Fibroblast of pulmonary artery (primary cell): ENCODE measurements at regions not wholly inside any gene's neighbourhood (a gene's known extent, or its start where the extent isn't known, plus 50 kb on each side); places are given as distances from the start of the nearest gene placed in this dataset.
A peak's percentile ranks its signal among the peaks of the same experiment; 100 is the strongest.

Experiments used
- DNase-seq: peaks from one replicate; pipeline ENCODE4 v3.0.0-alpha.2; 2010; ENCODE audit warnings: low read depth
- H3K4me3 ChIP-seq: replicated peaks from 2 replicates; pipeline ENCODE4 v1.5.1; 2011; ENCODE audit warnings: low read depth, mild to moderate bottlenecking, control low read depth, low read length, moderate library complexity
- CTCF ChIP-seq: IDR thresholded peaks from 2 replicates; pipeline ENCODE4 v1.5.1; 2011; ENCODE audit warnings: mild to moderate bottlenecking, control low read depth, low read length, inconsistent platforms; ENCODE audit errors: missing control alignments

- H3K4me3 ChIP-seq = no peak overlapping the region
- no peak for TF ChIP-seq CTCF
- DNase-seq = no peak
Measured at GRCh38 chr4:126216611-126217010, 901.9 kb downstream of the FAT4 start.

- no peak for DNase-seq
- TF ChIP-seq CTCF = no peak
- no peak overlapping the region for H3K4me3 ChIP-seq
Measured at GRCh38 chr4:126221282-126221681, 906.5 kb downstream of the FAT4 start.

GRCh38 chr4:126221717-126222340, 907.1 kb downstream of the FAT4 start:
- DNase-seq = no peak
- no peak for TF ChIP-seq CTCF
- H3K4me3 ChIP-seq = no peak overlapping the region

- peak; percentile 45 for DNase-seq
- H3K4me3 ChIP-seq = no peak overlapping the region
- peak; percentile 81 for TF ChIP-seq CTCF
Measured at GRCh38 chr4:126223784-126224407, 909.1 kb downstream of the FAT4 start.

GRCh38 chr4:126227428-126227827, 912.7 kb downstream of the FAT4 start:
- no peak for TF ChIP-seq CTCF
- no peak overlapping the region for H3K4me3 ChIP-seq
- DNase-seq = no peak

- no peak overlapping the region for H3K4me3 ChIP-seq
- DNase-seq = peak; percentile 9
- no peak for TF ChIP-seq CTCF
Measured at GRCh38 chr4:126230269-126230668, 915.5 kb downstream of the FAT4 start.

GRCh38 chr4:126233483-126233882, 918.7 kb downstream of the FAT4 start:
- no peak for DNase-seq
- H3K4me3 ChIP-seq = no peak overlapping the region
- no peak for TF ChIP-seq CTCF
